MM.1S (cell line): ENCODE measurements at regions not wholly inside any gene's neighbourhood (a gene's known extent, or its start where the extent isn't known, plus 50 kb on each side); places are given as distances from the start of the nearest gene placed in this dataset.

Source experiments
- EZH2 ChIP-seq: fragments of 300-600 bp; sonication (generic); optimal IDR thresholded peaks from 2 replicates; pipeline ENCODE3; 2017; ENCODE audit warnings: low read depth, mild to moderate bottlenecking, antibody characterized with exemption, low read length, mixed read lengths
- EZH2phosphoT487 ChIP-seq: fragments of 300-600 bp; sonication (generic); IDR thresholded peaks from 2 replicates; pipeline ENCODE4 v1.6.1; 2018; ENCODE audit warnings: antibody characterized with exemption, low read length

GRCh38 chr6:167557675-167558074, 232.8 kb downstream of the TTLL2 start:
- no peak for TF ChIP-seq EZH2
- TF ChIP-seq EZH2phosphoT487 = no peak
